ENCODE measurements at regions not wholly inside any gene's neighbourhood (a gene's known extent, or its start where the extent isn't known, plus 50 kb on each side); places are given as distances from the start of the nearest gene placed in this dataset.

GRCh38 chr2:105604938-105605337 is 139.8 kb upstream of the NCK2 start (continued):
- no peak for TF ChIP-seq POLR2A (IDR thresholded peaks at IDR 0.05; ENCODE audit: control extremely low read depth in 1 of 2, low read depth in 2 of 2, low read length in 2 of 2)
